ENCODE measurements at regions not wholly inside any gene's neighbourhood (a gene's known extent, or its start where the extent isn't known, plus 50 kb on each side); places are given as distances from the start of the nearest gene placed in this dataset.

DNA sequence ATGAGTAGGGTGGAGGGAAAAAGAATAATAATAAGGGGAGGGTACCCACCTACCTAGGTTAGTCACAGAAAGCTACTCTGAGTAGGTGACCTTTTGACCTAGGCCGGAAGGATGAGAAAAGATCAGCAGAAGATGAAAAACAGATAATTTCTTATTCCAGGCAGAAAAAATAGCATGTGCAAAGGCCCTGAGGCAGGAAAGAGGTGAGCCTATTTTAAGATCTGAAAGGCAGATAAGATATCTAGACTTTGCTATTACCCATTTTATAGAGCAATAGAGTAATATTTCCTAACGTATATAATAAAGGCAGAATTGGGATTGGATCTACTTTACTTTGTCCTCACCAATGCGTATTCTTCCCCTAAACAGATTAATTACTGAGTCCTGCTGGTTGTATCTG is 393.9 kb upstream of the MPDZ start:
- TF ChIP-seq, protein P1, sequence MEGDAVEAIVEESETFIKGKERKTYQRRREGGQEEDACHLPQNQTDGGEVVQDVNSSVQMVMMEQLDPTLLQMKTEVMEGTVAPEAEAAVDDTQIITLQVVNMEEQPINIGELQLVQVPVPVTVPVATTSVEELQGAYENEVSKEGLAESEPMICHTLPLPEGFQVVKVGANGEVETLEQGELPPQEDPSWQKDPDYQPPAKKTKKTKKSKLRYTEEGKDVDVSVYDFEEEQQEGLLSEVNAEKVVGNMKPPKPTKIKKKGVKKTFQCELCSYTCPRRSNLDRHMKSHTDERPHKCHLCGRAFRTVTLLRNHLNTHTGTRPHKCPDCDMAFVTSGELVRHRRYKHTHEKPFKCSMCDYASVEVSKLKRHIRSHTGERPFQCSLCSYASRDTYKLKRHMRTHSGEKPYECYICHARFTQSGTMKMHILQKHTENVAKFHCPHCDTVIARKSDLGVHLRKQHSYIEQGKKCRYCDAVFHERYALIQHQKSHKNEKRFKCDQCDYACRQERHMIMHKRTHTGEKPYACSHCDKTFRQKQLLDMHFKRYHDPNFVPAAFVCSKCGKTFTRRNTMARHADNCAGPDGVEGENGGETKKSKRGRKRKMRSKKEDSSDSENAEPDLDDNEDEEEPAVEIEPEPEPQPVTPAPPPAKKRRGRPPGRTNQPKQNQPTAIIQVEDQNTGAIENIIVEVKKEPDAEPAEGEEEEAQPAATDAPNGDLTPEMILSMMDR (conservative IDR thresholded peaks at IDR 0.05 in 1 of 2, IDR thresholded peaks at IDR 0.05 in 1 of 2; ENCODE audit: low read depth in 1 of 2, low read length in 2 of 2): no peak
- no peak for TF ChIP-seq EZH2 (IDR thresholded peaks at IDR 0.05; ENCODE audit: low read length, missing control alignments)
